KMS-11 (cell line): ENCODE measurements at regions not wholly inside any gene's neighbourhood (a gene's known extent, or its start where the extent isn't known, plus 50 kb on each side); places are given as distances from the start of the nearest gene placed in this dataset.

Source experiments
- H2AFZ ChIP-seq: fragments of 200-600 bp; sonication (generic); 2 replicates; pipeline ENCODE4 v1.6.1; 2016; ENCODE audit warnings: antibody characterized with exemption, mixed run types, low read depth
- H3K27ac ChIP-seq: fragments of 200-600 bp; sonication (generic); 2 replicates; pipeline ENCODE4 v1.6.1; 2016; ENCODE audit warnings: mild to moderate bottlenecking, mixed run types
- H3K27me3 ChIP-seq: fragments of 200-600 bp; sonication (generic); 2 replicates; pipeline ENCODE4 v1.6.1; 2017; ENCODE audit warnings: mild to moderate bottlenecking, low read depth, mixed run types, moderate library complexity; ENCODE audit not compliant: insufficient read depth
- H3K36me3 ChIP-seq: fragments of 200-600 bp; sonication (generic); 2 replicates; pipeline ENCODE4 v1.6.1; 2017; ENCODE audit warnings: mild to moderate bottlenecking, mixed run types; ENCODE audit not compliant: insufficient read depth
- H3K4me1 ChIP-seq: fragments of 200-600 bp; sonication (generic); 2 replicates; pipeline ENCODE4 v1.6.1; 2016; ENCODE audit warnings: mild to moderate bottlenecking, low read depth, mixed run types; ENCODE audit not compliant: poor library complexity, severe bottlenecking
- H3K4me2 ChIP-seq: fragments of 200-600 bp; sonication (generic); 2 replicates; pipeline ENCODE4 v1.7.0; 2016; ENCODE audit warnings: mild to moderate bottlenecking, mixed run types
- H3K4me3 ChIP-seq: fragments of 200-600 bp; sonication (generic); IDR thresholded peaks from 2 replicates; pipeline ENCODE4 v1.6.1; 2017; ENCODE audit warnings: low read depth, low read length, mixed read lengths; ENCODE audit not compliant: insufficient read depth
- H3K79me2 ChIP-seq: fragments of 200-600 bp; sonication (generic); 2 replicates; pipeline ENCODE4 v1.6.1; 2016; ENCODE audit warnings: low read depth, mixed run types; ENCODE audit not compliant: insufficient read depth
- H3K9ac ChIP-seq: fragments of 200-600 bp; sonication (generic); 2 replicates; pipeline ENCODE4 v1.6.1; 2016; ENCODE audit warnings: mild to moderate bottlenecking, mixed run types
- H4K20me1 ChIP-seq: fragments of 200-600 bp; sonication (generic); 2 replicates; pipeline ENCODE4 v1.6.1; 2016; ENCODE audit warnings: mild to moderate bottlenecking, mixed run types; ENCODE audit not compliant: insufficient read depth
- TF ChIP-seq, protein P1 (sequence below): fragments of 200-600 bp; sonication (generic); conservative IDR thresholded peaks from 2 replicates; pipeline ENCODE4 v1.6.1; 2017; ENCODE audit warnings: low read depth, mild to moderate bottlenecking, antibody characterized with exemption, low read length, moderate library complexity, mixed read lengths

DNA sequence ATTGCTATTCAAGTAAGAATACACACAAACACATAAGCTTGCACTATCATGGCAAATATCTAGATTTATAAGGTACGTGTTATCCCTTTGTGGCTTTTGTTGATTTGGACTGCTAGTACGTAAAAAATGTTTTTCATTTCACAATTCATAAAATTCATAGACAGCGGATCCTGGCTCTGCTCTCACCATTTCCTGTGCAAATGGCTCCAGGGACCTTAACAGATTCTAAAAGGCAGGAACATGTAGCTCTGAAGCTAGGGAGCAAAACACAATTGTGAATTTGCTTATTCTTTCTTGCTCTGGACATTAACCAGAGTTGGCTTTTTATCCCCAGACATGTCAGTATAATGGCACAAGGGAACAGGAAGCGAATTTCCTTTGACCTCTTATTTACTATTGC lies 1019.9 kb upstream of the WWC1 start:
- no peak overlapping the region for H3K4me3 ChIP-seq
- H2AFZ ChIP-seq: no peak overlapping the region
- H4K20me1 ChIP-seq: no peaks in the 10 kb centered on the region
- no peaks in the 10 kb centered on the region for H3K79me2 ChIP-seq
- no peaks in the 10 kb centered on the region for H3K4me1 ChIP-seq
- no peak overlapping the region for H3K4me2 ChIP-seq
- no peak overlapping the region for H3K9ac ChIP-seq
- no peak overlapping the region for H3K27ac ChIP-seq
- H3K36me3 ChIP-seq: no peaks in the 10 kb centered on the region
- H3K27me3 ChIP-seq: no peaks in the 10 kb centered on the region
- TF ChIP-seq, protein P1, sequence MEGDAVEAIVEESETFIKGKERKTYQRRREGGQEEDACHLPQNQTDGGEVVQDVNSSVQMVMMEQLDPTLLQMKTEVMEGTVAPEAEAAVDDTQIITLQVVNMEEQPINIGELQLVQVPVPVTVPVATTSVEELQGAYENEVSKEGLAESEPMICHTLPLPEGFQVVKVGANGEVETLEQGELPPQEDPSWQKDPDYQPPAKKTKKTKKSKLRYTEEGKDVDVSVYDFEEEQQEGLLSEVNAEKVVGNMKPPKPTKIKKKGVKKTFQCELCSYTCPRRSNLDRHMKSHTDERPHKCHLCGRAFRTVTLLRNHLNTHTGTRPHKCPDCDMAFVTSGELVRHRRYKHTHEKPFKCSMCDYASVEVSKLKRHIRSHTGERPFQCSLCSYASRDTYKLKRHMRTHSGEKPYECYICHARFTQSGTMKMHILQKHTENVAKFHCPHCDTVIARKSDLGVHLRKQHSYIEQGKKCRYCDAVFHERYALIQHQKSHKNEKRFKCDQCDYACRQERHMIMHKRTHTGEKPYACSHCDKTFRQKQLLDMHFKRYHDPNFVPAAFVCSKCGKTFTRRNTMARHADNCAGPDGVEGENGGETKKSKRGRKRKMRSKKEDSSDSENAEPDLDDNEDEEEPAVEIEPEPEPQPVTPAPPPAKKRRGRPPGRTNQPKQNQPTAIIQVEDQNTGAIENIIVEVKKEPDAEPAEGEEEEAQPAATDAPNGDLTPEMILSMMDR: no peak

DNA sequence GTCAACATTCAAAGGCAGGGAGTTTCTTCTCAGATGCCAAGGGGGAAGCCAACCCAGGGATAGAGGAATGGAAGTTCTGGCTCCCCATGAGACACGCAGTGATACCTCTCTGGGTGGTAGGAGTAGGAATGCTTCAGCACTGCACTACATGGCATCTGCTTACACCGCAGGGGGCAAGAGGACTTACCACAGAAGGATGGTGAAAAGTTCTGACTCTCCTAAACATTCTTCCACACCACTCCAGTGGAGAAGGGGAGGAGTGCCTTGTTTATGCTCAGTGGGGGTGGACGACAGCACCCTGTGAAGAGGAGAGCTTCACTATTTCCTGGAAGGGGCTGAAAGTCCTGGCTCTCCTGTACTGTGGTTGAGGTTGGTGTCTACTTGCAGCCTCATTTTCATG lies 1011.3 kb upstream of the WWC1 start:
- Histone ChIP-seq H3K4me1 (no peaks in the 10 kb centered on the region), H3K4me3 (no peak overlapping the region), H3K27me3 (no peaks in the 10 kb centered on the region), H3K9ac (no peak overlapping the region), H3K36me3 (no peaks in the 10 kb centered on the region), H3K4me2 (no peak overlapping the region), H3K79me2 (no peaks in the 10 kb centered on the region), H3K27ac (no peak overlapping the region), H2AFZ (no peak overlapping the region), H4K20me1 (no peaks in the 10 kb centered on the region)
- TF ChIP-seq, protein P1: no peak

DNA sequence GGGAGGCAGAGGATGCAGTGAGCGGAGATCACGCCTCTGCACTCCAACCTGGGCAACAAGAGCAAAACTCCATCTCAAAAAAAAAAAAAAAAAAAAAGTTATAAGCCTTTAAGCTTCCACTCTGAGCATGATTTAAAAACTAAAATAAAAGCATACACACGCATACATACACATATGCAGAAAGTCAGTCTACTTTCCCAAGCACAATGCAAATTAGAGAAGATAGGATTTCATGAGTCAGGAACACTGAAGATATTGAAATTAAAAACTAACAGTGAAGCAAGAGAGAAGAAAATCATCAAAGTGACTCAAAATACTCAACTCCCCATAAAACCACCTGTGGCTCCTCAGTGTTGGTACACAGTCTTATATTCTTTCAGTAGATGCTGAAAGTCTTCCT lies 1009.5 kb upstream of the WWC1 start:
- no peaks in the 10 kb centered on the region for H3K36me3 ChIP-seq
- no peaks in the 10 kb centered on the region for H3K79me2 ChIP-seq
- no peaks in the 10 kb centered on the region for H4K20me1 ChIP-seq

DNA sequence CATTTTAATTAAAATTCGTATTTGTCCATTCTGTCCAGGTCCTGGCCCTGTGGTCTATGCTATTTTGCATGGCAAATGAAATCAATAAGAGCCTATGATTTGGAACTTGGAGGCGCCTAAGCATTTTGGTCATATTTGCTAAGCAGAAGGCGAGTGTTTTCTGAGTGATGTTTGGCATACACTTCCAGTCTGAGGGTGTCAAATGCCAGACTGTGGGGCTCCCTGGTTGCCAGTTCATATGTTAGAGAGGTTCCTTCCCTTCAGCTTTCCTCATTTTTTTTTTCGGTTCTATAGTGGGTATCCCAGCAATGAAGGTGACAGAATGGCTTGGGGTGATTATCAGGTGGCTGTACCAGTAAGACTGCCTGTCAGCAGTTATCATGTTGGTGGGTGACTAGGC lies 1007.8 kb upstream of the WWC1 start:
- Histone ChIP-seq H3K9ac (no peak overlapping the region), H2AFZ (no peak overlapping the region), H3K4me2 (no peak overlapping the region), H3K79me2 (no peaks in the 10 kb centered on the region), H3K4me3 (no peak overlapping the region), H3K36me3 (no peaks in the 10 kb centered on the region), H4K20me1 (no peaks in the 10 kb centered on the region), H3K4me1 (peaks cover 16% of the 10 kb centered on the region), H3K27ac (no peak overlapping the region), H3K27me3 (no peaks in the 10 kb centered on the region)
- TF ChIP-seq, protein P1: no peak

More for the DNA sequence above, 1009.5 kb upstream of the WWC1 start:
- H3K27me3 ChIP-seq: no peaks in the 10 kb centered on the region
- TF ChIP-seq, protein P1: no peak
- H3K9ac ChIP-seq: no peak overlapping the region
- H3K4me1 ChIP-seq: peaks cover 4% of the 10 kb centered on the region
- no peak overlapping the region for H3K4me3 ChIP-seq
- no peak overlapping the region for H3K27ac ChIP-seq
- no peak overlapping the region for H2AFZ ChIP-seq
- H3K4me2 ChIP-seq: no peak overlapping the region
